ENCODE measurements at regions not wholly inside any gene's neighbourhood (a gene's known extent, or its start where the extent isn't known, plus 50 kb on each side); places are given as distances from the start of the nearest gene placed in this dataset.

DNA sequence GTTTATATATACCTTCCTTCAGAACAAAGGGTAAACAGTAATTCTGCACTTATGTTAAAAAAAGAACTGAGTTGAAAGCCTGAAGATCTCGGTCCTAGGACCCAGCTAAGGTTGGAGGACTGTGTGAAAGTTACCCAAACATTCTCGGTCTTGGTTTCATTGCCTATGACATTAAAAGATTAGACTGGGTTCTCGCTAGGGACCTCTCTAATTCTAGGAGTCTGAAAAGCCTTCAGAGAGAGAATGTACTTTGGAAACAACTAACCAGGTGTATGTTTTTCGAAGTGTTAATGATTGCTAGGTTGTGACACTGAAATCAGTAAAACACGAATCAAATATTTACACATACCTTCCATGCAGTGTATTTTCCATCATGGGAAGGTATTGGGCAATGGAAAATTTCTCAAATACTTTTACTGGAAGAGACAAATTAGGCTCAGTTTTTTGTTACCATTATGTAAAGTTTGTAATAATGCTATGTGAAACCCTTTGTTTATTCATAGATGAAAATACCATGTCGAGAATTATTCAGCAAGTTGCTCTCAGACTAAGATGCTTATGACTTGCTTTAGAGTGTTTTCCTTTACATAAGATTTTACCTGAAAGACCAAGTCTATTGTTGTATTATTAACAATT is 113.7 kb upstream of the LOC128125822 start:
- H3K36me3 ChIP-seq, result no peaks in the 10 kb centered on the region
- H3K4me1 ChIP-seq, result no peaks in the 10 kb centered on the region
- Mint-ChIP-seq H3K4me3 (no peak overlapping the region), H3K27ac (no peak overlapping the region), H3K36me3 (no peaks in the 10 kb centered on the region), H3K4me1 (no peaks in the 10 kb centered on the region), H3K9me3 (no peaks in the 10 kb centered on the region), H3K27me3 (ENCODE audit: insufficient read depth, low read depth) (no peaks in the 10 kb centered on the region)
- no peaks in the 10 kb centered on the region for H3K9me3 ChIP-seq (ENCODE audit: low read depth)
- no peak overlapping the region for H3K4me2 ChIP-seq
- H3F3A ChIP-seq (ENCODE audit: low read depth), result no peaks in the 10 kb centered on the region
- H3K4me3 ChIP-seq, result no peak overlapping the region
- no peak for TF ChIP-seq EZH2phosphoT487 (IDR thresholded peaks at IDR 0.05)
- TF ChIP-seq EZH2 (IDR thresholded peaks at IDR 0.05), result no peak
- TF ChIP-seq, protein P1, sequence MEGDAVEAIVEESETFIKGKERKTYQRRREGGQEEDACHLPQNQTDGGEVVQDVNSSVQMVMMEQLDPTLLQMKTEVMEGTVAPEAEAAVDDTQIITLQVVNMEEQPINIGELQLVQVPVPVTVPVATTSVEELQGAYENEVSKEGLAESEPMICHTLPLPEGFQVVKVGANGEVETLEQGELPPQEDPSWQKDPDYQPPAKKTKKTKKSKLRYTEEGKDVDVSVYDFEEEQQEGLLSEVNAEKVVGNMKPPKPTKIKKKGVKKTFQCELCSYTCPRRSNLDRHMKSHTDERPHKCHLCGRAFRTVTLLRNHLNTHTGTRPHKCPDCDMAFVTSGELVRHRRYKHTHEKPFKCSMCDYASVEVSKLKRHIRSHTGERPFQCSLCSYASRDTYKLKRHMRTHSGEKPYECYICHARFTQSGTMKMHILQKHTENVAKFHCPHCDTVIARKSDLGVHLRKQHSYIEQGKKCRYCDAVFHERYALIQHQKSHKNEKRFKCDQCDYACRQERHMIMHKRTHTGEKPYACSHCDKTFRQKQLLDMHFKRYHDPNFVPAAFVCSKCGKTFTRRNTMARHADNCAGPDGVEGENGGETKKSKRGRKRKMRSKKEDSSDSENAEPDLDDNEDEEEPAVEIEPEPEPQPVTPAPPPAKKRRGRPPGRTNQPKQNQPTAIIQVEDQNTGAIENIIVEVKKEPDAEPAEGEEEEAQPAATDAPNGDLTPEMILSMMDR (IDR thresholded peaks at IDR 0.05), result no peak
- H3K27ac ChIP-seq, result no peak overlapping the region
- H3K27me3 ChIP-seq, result no peaks in the 10 kb centered on the region
- no peak for DNase-seq (ENCODE audit: low spot score)
- H3K9ac ChIP-seq, result no peak overlapping the region
- no peaks in the 10 kb centered on the region for H4K20me1 ChIP-seq (ENCODE audit: low read depth)
- H3K79me2 ChIP-seq (ENCODE audit: low read depth), result no peaks in the 10 kb centered on the region
- no peak overlapping the region for H2AFZ ChIP-seq (replicated peaks)

DNA sequence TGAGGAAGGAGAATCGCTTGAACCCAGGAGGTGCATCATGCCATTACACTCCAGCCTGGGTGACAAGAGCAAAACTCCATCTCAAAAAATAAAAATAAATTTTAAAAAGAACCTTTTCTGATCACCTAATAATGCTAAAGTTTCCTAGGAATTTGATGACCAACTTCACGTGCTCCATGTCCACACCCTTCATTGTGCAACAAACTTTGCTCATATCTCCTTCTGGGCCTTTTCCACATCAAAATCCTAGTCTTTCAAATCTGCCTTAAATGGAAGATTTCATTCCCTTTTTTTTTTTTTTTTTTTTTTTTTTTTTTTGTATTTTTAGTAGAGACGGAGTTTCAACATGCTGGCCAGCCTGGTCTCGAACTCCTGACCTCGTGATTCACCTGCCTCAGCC is 112.5 kb upstream of the LOC128125822 start:
- Histone ChIP-seq H3K4me2 (no peak overlapping the region), H4K20me1 (ENCODE audit: low read depth) (no peaks in the 10 kb centered on the region), H3K9ac (no peak overlapping the region), H3K9me3 (ENCODE audit: low read depth) (no peaks in the 10 kb centered on the region), H3F3A (ENCODE audit: low read depth) (no peaks in the 10 kb centered on the region), H3K4me1 (no peaks in the 10 kb centered on the region), H2AFZ (replicated peaks) (no peak overlapping the region), H3K4me3 (no peak overlapping the region), H3K27me3 (no peaks in the 10 kb centered on the region), H3K27ac (no peak overlapping the region), H3K79me2 (ENCODE audit: low read depth) (no peaks in the 10 kb centered on the region), H3K36me3 (no peaks in the 10 kb centered on the region)
- no peaks in the 10 kb centered on the region for H3K36me3 Mint-ChIP-seq
- H3K9me3 Mint-ChIP-seq, result no peaks in the 10 kb centered on the region
- H3K4me1 Mint-ChIP-seq, result no peaks in the 10 kb centered on the region
- DNase-seq (ENCODE audit: low spot score), result no peak
- no peak overlapping the region for H3K27ac Mint-ChIP-seq
- H3K4me3 Mint-ChIP-seq, result no peak overlapping the region
- no peaks in the 10 kb centered on the region for H3K27me3 Mint-ChIP-seq (ENCODE audit: insufficient read depth, low read depth)
- no peak for TF ChIP-seq EZH2phosphoT487 (IDR thresholded peaks at IDR 0.05)
- TF ChIP-seq, protein P1 (IDR thresholded peaks at IDR 0.05), result no peak
- no peak for TF ChIP-seq EZH2 (IDR thresholded peaks at IDR 0.05)

DNA sequence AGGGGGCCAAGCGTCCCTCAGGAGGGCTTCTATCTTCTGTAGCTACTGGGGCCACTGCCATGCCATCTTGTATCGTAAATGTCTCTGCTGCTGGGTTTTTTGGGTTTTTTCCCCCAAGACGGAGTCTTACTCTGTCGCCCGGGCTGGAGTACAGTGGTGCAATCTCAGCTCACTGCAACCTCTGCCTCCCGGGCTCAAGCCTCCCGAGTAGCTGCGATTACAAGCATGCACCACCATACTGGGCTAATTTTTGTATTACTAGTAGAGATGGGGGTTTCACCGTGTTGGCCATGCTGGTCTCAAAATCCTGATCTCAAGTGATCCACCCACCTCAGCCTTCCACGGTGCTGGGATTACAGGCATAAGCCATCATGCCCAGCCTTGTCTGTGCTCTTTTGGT is 111.3 kb upstream of the LOC128125822 start:
- no peak for DNase-seq (ENCODE audit: low spot score)
- H3K36me3 ChIP-seq, result no peaks in the 10 kb centered on the region
- H4K20me1 ChIP-seq (ENCODE audit: low read depth), result no peaks in the 10 kb centered on the region
- Mint-ChIP-seq H3K36me3 (no peaks in the 10 kb centered on the region), H3K27me3 (ENCODE audit: insufficient read depth, low read depth) (no peaks in the 10 kb centered on the region), H3K4me1 (no peaks in the 10 kb centered on the region), H3K9me3 (no peaks in the 10 kb centered on the region), H3K27ac (no peak overlapping the region), H3K4me3 (no peak overlapping the region)
- H3K9ac ChIP-seq, result no peak overlapping the region
- no peaks in the 10 kb centered on the region for H3K27me3 ChIP-seq
- H3F3A ChIP-seq (ENCODE audit: low read depth), result no peaks in the 10 kb centered on the region
- no peak overlapping the region for H2AFZ ChIP-seq (replicated peaks)
- H3K9me3 ChIP-seq (ENCODE audit: low read depth), result no peaks in the 10 kb centered on the region
- no peaks in the 10 kb centered on the region for H3K4me1 ChIP-seq
- H3K27ac ChIP-seq, result no peak overlapping the region
- H3K4me2 ChIP-seq, result no peak overlapping the region
- H3K79me2 ChIP-seq (ENCODE audit: low read depth), result no peaks in the 10 kb centered on the region
- no peak for TF ChIP-seq EZH2 (IDR thresholded peaks at IDR 0.05)
- no peak for TF ChIP-seq EZH2phosphoT487 (IDR thresholded peaks at IDR 0.05)
- TF ChIP-seq, protein P1 (IDR thresholded peaks at IDR 0.05), result no peak
- no peak overlapping the region for H3K4me3 ChIP-seq

All from neural progenitor cell (in vitro differentiated cells).